Activated CD8-positive, alpha-beta memory T cell treated with anti-CD3 and anti-CD28 coated beads, Interleukin-2, amount 10 ng/mL, durations not matched to agents 7 days and 5 days (primary cell): ENCODE measurements at regions not wholly inside any gene's neighbourhood (a gene's known extent, or its start where the extent isn't known, plus 50 kb on each side); places are given as distances from the start of the nearest gene placed in this dataset.
A peak's percentile ranks its signal among the peaks of the same experiment; 100 is the strongest.

Source experiments
- ATAC-seq: fragments of 150-1000 bp; cut with Tn5 transposase; one replicate; pipeline ENCODE4 v1.10.0; 2021; ENCODE audit warnings: moderate library complexity
- CTCF ChIA-PET: fragments of 350-600 bp; sonication (Branson Sonifier 250); formaldehyde crosslinking; loops from one replicate; lab custom pipeline; 2021; ENCODE audit warnings: antibody characterized with exemption; lab: Charles Lee
- DNase-seq: peaks from one replicate; pipeline ENCODE4 v3.0.0-alpha.2; 2020
- H3K27ac Mint-ChIP-seq: one replicate; pipeline ENCODE4 v1.8.0; 2021; ENCODE audit warnings: mild to moderate bottlenecking, mixed read lengths
- H3K27me3 Mint-ChIP-seq: one replicate; pipeline ENCODE4 v1.8.0; 2021; ENCODE audit warnings: mixed read lengths
- H3K36me3 Mint-ChIP-seq: one replicate; pipeline ENCODE4 v1.8.0; 2021; ENCODE audit warnings: mild to moderate bottlenecking, mixed read lengths
- H3K4me1 Mint-ChIP-seq: one replicate; pipeline ENCODE4 v1.8.0; 2021; ENCODE audit warnings: mixed read lengths
- H3K4me3 Mint-ChIP-seq: one replicate; pipeline ENCODE4 v1.8.0; 2021; ENCODE audit warnings: mild to moderate bottlenecking, moderate library complexity, mixed read lengths
- H3K9me3 Mint-ChIP-seq: one replicate; pipeline ENCODE4 v1.8.0; 2022; ENCODE audit warnings: low read depth, mixed read lengths

- Mint-ChIP-seq H3K4me1 (no peaks in the 10 kb centered on the region), H3K4me3 (no peak overlapping the region), H3K36me3 (no peaks in the 10 kb centered on the region), H3K27ac (no peak overlapping the region), H3K27me3 (no peaks in the 10 kb centered on the region), H3K9me3 (no peaks in the 10 kb centered on the region)
- ATAC-seq (no peak), DNase-seq (peak; percentile 7)
- CTCF ChIA-PET: no interaction called here
Measured at GRCh38 chr6:168153553-168153952, 74.5 kb upstream of the FRMD1 start.

GRCh38 chr6:168152980-168153379, 74.0 kb upstream of the FRMD1 start:
- ATAC-seq: no peak
- Mint-ChIP-seq H3K27ac (no peak overlapping the region), H3K4me1 (no peaks in the 10 kb centered on the region), H3K36me3 (no peaks in the 10 kb centered on the region), H3K4me3 (no peak overlapping the region), H3K27me3 (no peaks in the 10 kb centered on the region), H3K9me3 (no peaks in the 10 kb centered on the region)
- CTCF ChIA-PET: no interaction called here
- peak; percentile 18 for DNase-seq

- ATAC-seq: no peak
- peak; percentile 12 for DNase-seq
- Mint-ChIP-seq H3K36me3 (no peaks in the 10 kb centered on the region), H3K9me3 (no peaks in the 10 kb centered on the region), H3K4me3 (no peak overlapping the region), H3K27me3 (no peaks in the 10 kb centered on the region), H3K27ac (no peak overlapping the region), H3K4me1 (no peaks in the 10 kb centered on the region)
- CTCF ChIA-PET: no interaction called here
Measured at GRCh38 chr6:168152306-168152963, 73.4 kb upstream of the FRMD1 start.

- H3K4me3 Mint-ChIP-seq: no peak overlapping the region
- H3K36me3 Mint-ChIP-seq: no peaks in the 10 kb centered on the region
- ATAC-seq: no peak
- H3K4me1 Mint-ChIP-seq: no peaks in the 10 kb centered on the region
- H3K27me3 Mint-ChIP-seq: no peaks in the 10 kb centered on the region
- peak; percentile 35 for DNase-seq
- CTCF ChIA-PET: no interaction called here
- no peak overlapping the region for H3K27ac Mint-ChIP-seq
- H3K9me3 Mint-ChIP-seq: no peaks in the 10 kb centered on the region
Measured at GRCh38 chr6:168150551-168151320, 71.7 kb upstream of the FRMD1 start.

GRCh38 chr6:168149015-168149414, 70.0 kb upstream of the FRMD1 start:
- no peak for ATAC-seq
- CTCF ChIA-PET: no interaction called here

GRCh38 chr6:168148231-168148849, 69.3 kb upstream of the FRMD1 start:
- no peaks in the 10 kb centered on the region for H3K4me1 Mint-ChIP-seq
- CTCF ChIA-PET: no interaction called here
- DNase-seq (no peak), ATAC-seq (no peak)
- H3K27ac Mint-ChIP-seq: no peak overlapping the region
- H3K36me3 Mint-ChIP-seq: no peaks in the 10 kb centered on the region
- H3K27me3 Mint-ChIP-seq: peaks cover 10% of the 10 kb centered on the region
- H3K4me3 Mint-ChIP-seq: no peak overlapping the region
- no peaks in the 10 kb centered on the region for H3K9me3 Mint-ChIP-seq

More at GRCh38 chr6:168149015-168149414, 70.0 kb upstream of the FRMD1 start:
- Mint-ChIP-seq H3K27ac (no peak overlapping the region), H3K4me3 (no peak overlapping the region), H3K4me1 (no peaks in the 10 kb centered on the region), H3K36me3 (no peaks in the 10 kb centered on the region), H3K9me3 (no peaks in the 10 kb centered on the region), H3K27me3 (peaks cover 6% of the 10 kb centered on the region)
- peak; percentile 16 for DNase-seq

GRCh38 chr6:168147205-168147738, 68.3 kb upstream of the FRMD1 start:
- Mint-ChIP-seq H3K27me3 (peaks cover 18% of the 10 kb centered on the region), H3K4me3 (no peak overlapping the region), H3K9me3 (no peaks in the 10 kb centered on the region), H3K36me3 (no peaks in the 10 kb centered on the region), H3K4me1 (no peaks in the 10 kb centered on the region), H3K27ac (no peak overlapping the region)
- ATAC-seq (no peak), DNase-seq (no peak)
- CTCF ChIA-PET: no interaction called here

- Mint-ChIP-seq H3K36me3 (no peaks in the 10 kb centered on the region), H3K27ac (no peak overlapping the region), H3K27me3 (peaks cover 24% of the 10 kb centered on the region), H3K4me3 (no peak overlapping the region), H3K4me1 (no peaks in the 10 kb centered on the region), H3K9me3 (no peaks in the 10 kb centered on the region)
- CTCF ChIA-PET: no interaction called here
- DNase-seq: peak; percentile 18
- ATAC-seq: no peak
Measured at GRCh38 chr6:168145747-168146596, 67.0 kb upstream of the FRMD1 start.

GRCh38 chr6:168139121-168139520, 60.1 kb upstream of the FRMD1 start:
- Mint-ChIP-seq H3K36me3 (no peaks in the 10 kb centered on the region), H3K27me3 (peaks cover 18% of the 10 kb centered on the region), H3K4me3 (no peak overlapping the region), H3K9me3 (no peaks in the 10 kb centered on the region), H3K27ac (no peak overlapping the region), H3K4me1 (no peaks in the 10 kb centered on the region)
- no peak for ATAC-seq
- peak; percentile 5 for DNase-seq
- CTCF ChIA-PET: no interaction called here

- peak; percentile 21 for DNase-seq
- CTCF ChIA-PET: no interaction called here
- no peaks in the 10 kb centered on the region for H3K36me3 Mint-ChIP-seq
- H3K4me3 Mint-ChIP-seq: no peak overlapping the region
- no peak overlapping the region for H3K27ac Mint-ChIP-seq
- H3K9me3 Mint-ChIP-seq: no peaks in the 10 kb centered on the region
- H3K4me1 Mint-ChIP-seq: no peaks in the 10 kb centered on the region
- no peak for ATAC-seq
- H3K27me3 Mint-ChIP-seq: peaks cover 20% of the 10 kb centered on the region
Measured at GRCh38 chr6:168138436-168138835, 59.4 kb upstream of the FRMD1 start.

- Mint-ChIP-seq H3K9me3 (no peaks in the 10 kb centered on the region), H3K36me3 (no peaks in the 10 kb centered on the region), H3K27ac (no peak overlapping the region), H3K4me1 (no peaks in the 10 kb centered on the region), H3K4me3 (no peak overlapping the region), H3K27me3 (peaks cover 23% of the 10 kb centered on the region)
- CTCF ChIA-PET: no interaction called here
- ATAC-seq: no peak
- peak; percentile 27 for DNase-seq
Measured at GRCh38 chr6:168137024-168137423, 58.0 kb upstream of the FRMD1 start.

- ATAC-seq: no peak
Measured at GRCh38 chr6:168136622-168137021, 57.6 kb upstream of the FRMD1 start.

GRCh38 chr6:168136001-168136400, 57.0 kb upstream of the FRMD1 start:
- Mint-ChIP-seq H3K27ac (no peak overlapping the region), H3K27me3 (peaks cover 25% of the 10 kb centered on the region), H3K36me3 (no peaks in the 10 kb centered on the region), H3K4me1 (no peaks in the 10 kb centered on the region), H3K9me3 (no peaks in the 10 kb centered on the region), H3K4me3 (no peak overlapping the region)
- DNase-seq (peak; percentile 8), ATAC-seq (no peak)
- CTCF ChIA-PET: no interaction called here

More at GRCh38 chr6:168136622-168137021, 57.6 kb upstream of the FRMD1 start:
- H3K36me3 Mint-ChIP-seq: no peaks in the 10 kb centered on the region
- H3K4me3 Mint-ChIP-seq: no peak overlapping the region
- no peak overlapping the region for H3K27ac Mint-ChIP-seq
- peaks cover 23% of the 10 kb centered on the region for H3K27me3 Mint-ChIP-seq
- no peak for DNase-seq
- CTCF ChIA-PET: no interaction called here
- no peaks in the 10 kb centered on the region for H3K4me1 Mint-ChIP-seq
- H3K9me3 Mint-ChIP-seq: no peaks in the 10 kb centered on the region
